Epithelial cell of esophagus (primary cell): ENCODE measurements at regions not wholly inside any gene's neighbourhood (a gene's known extent, or its start where the extent isn't known, plus 50 kb on each side); places are given as distances from the start of the nearest gene placed in this dataset.

ENCODE experiments used
- DNase-seq: peaks from one replicate; pipeline ENCODE4 v3.0.0; 2010; ENCODE audit warnings: low read depth
- H3K4me3 ChIP-seq: 2 replicates; pipeline ENCODE4 v1.5.1; 2011; ENCODE audit warnings: mild to moderate bottlenecking, low read length, control low read depth
- CTCF ChIP-seq: IDR thresholded peaks from 2 replicates; pipeline ENCODE4 v1.5.1; 2011; ENCODE audit warnings: low read depth, mild to moderate bottlenecking, low read length, control low read depth, inconsistent platforms; ENCODE audit not compliant: insufficient read depth; ENCODE audit errors: missing control alignments

DNA sequence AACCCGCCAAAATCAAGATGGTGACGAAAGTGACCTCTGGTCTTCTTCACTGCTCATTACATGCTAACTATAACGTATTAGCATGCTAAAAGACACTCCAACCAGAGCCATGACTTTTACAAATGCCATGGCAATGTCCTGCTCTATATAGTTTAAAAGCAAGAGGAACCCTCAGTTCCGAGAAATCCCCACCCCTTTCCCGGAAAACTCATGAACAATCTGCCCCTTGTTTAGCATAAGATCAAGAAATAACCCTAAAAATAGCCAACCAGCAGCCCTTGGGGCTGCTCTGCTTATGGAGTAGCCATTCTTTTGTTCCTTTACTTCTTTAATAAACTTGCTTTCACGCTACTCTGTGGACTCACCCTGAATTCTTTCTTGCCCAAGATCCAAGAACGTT, 463.5 kb upstream of the FAM241A start:
- no peak for DNase-seq
- no peak for TF ChIP-seq CTCF
- H3K4me3 ChIP-seq: no peak overlapping the region

DNA sequence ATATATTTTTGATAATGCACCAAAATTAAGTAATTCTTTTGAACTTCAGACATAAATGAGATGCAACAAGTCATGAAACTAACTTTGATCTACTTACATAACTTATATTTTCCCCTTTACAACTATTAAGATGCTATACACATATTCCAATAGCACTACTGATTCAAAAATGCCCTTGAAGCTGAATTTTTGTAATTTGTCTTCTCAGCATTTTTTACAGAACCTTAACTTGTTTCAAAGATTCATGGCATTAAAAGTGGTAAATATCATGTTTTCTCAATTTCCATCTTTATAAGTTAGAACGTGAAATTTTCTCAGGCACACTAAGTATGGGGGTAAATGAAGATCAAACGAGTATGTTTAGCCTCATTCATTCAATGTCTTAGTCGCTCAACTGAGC, 460.0 kb upstream of the FAM241A start:
- no peak for DNase-seq
- no peak overlapping the region for H3K4me3 ChIP-seq
- TF ChIP-seq CTCF: no peak

DNA sequence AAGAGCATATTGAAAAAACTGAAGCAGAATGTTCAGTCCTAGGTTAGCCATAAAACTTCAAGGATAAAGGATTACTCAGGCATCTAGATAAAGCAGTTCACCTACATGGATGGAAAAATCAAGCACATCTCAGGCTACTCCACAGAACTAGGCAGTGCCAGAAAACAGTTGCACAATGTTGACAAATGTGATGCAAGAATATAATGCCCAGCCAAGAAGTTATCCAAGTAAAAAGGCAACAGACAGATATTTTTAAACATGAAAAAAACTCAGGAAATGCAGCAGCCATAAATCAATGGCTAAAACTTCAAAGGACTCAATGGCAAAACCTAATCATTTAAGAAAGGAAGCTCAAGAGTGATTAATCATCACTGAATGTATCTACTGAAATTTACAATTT, 456.0 kb upstream of the FAM241A start:
- H3K4me3 ChIP-seq: no peak overlapping the region
- DNase-seq: peak; percentile 70
- TF ChIP-seq CTCF: no peak

DNA sequence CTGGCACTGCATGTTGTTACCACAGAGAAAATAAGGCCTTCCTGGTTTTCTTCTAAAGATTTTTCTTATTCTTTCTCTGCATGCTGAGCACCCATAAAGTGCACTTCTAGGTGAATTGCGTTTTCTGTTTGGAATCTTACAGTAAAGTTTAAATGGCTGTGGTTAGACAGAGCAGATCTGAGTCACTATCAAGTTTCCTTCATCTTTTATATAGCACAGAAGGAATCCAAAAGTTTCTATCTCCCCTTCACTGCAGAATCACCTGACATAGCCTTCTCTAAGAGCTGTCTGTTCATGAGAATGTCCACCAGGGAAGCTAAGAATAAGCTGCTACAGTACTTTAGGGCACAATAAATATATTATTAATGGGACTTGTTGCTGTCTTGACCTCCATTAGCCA, 455.5 kb upstream of the FAM241A start:
- no peak for TF ChIP-seq CTCF
- no peak overlapping the region for H3K4me3 ChIP-seq
- peak; percentile 15 for DNase-seq

DNA sequence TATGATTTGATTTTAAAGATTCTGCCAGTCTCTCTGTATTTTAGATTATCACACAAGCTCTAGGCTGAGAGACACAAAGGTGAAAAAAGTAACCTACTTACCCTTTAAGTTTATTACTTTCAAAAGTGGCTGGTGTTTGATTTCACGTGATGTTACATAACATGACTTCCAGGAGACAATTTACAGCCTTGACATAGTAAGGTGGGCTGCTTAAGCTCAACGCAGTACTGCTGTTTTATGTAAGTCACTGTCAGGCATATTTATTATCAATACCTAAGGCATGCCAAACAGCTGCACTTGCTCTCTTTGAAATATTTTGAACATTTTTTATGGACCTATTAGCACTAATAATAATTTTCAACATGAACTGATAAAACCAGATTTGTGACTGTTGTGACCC, 451.5 kb upstream of the FAM241A start:
- TF ChIP-seq CTCF: no peak
- no peak for DNase-seq

DNA sequence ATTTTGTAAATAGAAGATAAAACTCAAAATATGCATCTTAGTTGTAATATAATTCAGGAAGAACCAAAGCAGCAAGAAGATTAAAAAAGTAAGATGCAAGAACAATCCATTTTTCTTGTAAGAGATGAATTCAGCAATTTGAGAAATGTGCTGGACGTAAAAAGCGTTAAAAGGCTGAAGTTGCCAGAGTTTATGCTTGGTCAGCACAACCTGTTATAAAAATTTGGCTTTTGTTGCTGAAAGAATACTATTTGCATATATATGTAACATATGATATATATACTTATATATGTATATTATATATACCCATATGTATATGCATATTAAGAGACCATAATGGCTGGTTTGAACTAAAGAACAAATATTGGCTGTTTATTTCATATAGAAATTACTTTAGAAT, 449.6 kb upstream of the FAM241A start:
- no peak for DNase-seq
- no peak for TF ChIP-seq CTCF
- H3K4me3 ChIP-seq: no peak overlapping the region

More for the DNA sequence above, 451.5 kb upstream of the FAM241A start:
- no peak overlapping the region for H3K4me3 ChIP-seq

DNA sequence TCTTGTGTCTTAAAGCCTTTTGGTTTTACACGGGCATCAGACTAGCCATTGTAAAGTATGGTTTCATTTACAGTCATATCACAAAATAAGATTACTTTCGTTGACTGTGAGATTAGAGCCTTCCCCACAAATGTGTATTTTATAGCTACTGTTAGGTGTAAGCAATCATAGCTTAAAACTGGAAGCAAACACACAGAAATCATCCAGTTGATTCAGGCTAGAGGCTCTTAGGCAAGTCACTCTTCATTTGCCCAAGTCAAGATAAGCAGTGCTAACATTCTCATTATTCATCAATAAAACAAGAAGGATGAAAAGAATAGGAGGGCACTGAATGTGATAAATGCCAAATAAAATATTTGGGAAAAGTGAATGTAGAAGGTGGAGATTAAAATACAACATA, 448.7 kb upstream of the FAM241A start:
- TF ChIP-seq CTCF: no peak
- no peak overlapping the region for H3K4me3 ChIP-seq
- no peak for DNase-seq
